Left renal cortex interstitium (tissue), 4 donors: ENCODE measurements at regions not wholly inside any gene's neighbourhood (a gene's known extent, or its start where the extent isn't known, plus 50 kb on each side); places are given as distances from the start of the nearest gene placed in this dataset.
"Not testable (repeated sequence)": the region's sequence is repeated elsewhere in the genome, so short reads cannot be mapped to it uniquely, and the experiment has no call there.

Experiments used
- DNase-seq, 4 donors: peaks; one replicate each; pipeline ENCODE4 v3.0.0-alpha.2; 2013; ENCODE audit warnings: low read depth in 4 of 4, low spot score in 2 of 4, missing footprints in 1 of 4

DNA sequence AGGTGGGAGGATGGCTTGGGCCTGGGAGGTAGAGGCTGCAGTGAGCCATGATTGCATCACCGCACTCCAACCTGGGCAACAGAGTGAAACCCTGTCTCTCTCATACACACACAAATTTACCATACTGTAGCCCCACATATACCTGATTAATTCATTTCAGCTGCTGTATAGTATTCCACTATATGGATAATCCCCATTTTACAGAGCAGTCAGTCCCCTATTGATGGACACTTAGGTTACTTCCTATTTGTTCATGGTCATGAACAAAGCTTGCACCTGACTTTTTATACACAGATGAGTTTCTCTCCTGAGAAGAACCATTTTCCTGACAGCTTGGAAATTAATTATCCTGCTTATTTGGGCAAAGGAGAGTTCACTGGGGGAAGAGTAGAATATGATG is 59.2 kb downstream of the EMX2 start:
- DNase-seq = no peak

DNA sequence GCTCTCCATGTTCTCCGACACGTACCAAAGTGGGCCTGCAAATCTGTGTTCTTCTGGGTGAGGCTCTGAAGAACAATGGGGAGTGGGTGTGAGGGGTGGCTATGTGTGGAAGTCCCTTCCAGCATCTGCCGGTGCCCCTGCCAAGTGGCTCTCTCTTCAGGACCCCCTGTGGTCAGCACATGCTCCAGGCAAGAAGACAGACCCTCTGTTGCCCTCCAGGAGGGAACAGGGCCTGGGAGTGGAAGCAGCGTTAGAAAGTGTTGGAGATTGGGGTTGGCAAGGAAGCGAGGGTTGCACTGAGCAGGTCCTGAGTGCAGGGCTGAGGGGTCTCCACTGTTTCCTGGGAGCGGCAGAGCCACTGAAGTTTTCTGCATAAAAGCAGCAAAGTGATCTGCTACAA is 60.5 kb downstream of the EMX2 start:
- no peak for DNase-seq

DNA sequence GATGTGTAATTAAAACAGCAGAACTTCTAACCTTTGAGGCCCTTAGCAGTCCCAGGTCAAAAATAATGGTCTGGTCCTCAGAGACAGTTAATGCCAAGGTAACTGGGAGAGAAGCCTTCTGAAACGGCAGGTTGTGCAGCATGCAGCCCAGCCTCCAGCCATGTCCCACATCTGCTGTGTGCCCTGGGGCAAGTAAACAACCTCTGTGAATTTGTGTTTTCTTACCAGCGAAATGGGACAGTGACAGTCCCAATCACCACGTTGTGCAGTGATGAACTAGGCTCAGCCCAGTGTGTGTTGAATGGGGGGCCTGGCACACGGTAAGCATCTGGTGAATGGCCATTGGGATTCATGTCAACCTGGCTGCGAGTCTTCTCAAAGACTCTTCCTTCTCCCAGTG is 61.2 kb downstream of the EMX2 start:
- no peak for DNase-seq

GRCh38 chr10:117609095-117609795 is 66.7 kb downstream of the EMX2 start:
- no peak for DNase-seq

GRCh38 chr10:117609796-117610170 is 67.2 kb downstream of the EMX2 start:
- DNase-seq = no peak

DNA sequence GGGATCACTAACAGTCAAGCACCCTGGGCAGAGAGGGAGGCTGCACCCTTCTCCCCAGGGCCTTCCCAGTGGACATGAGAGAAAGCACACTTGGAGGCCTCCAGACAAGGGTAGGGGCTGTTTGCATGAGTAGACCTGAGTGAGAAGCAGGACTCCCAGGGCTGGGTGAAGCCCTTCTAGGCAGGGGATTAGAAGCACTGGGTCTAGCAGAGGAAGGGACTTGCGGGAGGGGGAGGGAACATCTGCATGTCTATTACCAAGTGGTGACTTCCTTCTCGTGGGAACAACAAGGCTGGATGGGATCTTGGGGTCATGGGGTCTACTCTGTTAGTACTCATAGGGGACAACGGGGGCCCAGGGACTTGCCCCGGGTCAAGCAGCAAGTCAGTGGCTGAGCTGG is 67.8 kb downstream of the EMX2 start:
- DNase-seq = no peak

DNA sequence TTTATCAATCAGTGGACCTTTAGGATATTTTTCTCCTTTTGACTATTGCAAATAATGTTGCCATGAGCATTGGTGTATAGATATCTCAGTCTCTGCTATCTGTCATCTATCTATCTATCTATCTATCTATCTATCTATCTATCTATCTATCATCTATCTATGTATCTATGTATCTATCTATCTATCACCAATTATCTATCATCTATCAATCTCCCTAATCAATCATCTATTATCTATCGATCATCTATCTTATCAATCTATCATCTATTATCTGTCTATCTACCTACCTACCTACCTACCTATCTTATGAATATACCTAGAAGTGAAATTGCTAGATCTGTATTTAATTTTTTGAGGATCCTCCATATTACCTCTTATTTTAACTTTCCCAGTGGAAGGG is 69.6 kb downstream of the EMX2 start:
- no peak for DNase-seq

GRCh38 chr10:117615649-117616048 is 73.1 kb downstream of the EMX2 start:
- DNase-seq = no peak

DNA sequence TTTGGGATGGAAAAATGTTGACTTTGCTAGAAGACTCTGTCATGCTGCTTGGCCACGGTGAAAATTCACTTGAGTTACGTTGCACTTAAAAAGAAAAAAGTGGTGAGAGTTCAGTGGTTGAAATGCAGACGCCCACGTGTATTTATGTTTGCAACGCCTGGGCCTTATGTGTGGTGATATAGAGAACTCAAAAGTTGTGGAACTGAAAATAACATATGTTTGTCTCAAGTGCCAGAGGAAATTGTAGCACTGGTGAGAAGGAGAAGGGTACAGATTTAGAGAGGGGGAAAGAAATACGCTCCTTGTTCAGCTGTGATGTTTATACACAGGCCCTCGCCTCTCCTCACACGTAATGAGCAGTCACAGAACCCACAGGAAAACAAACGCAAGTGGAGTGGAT is 73.6 kb downstream of the EMX2 start:
- no peak for DNase-seq

DNA sequence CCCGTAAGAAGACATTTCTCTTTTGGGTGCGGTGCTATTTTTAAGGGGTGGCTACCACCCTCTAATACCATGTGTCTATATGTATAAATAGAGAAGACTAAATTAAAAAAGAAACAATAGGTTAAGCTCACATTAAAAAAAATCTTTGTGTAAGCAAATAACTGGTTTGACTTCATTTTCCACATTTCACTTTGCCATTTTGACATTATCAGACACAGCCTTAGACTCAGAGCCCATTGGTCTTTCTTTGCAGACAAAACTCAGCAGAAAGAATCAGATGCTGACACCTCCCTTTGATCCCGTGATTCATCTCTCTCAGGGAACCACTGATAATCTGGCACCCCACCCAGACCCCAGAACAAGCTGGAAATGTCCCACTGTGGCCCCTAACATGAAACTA is 74.5 kb downstream of the EMX2 start:
- no peak for DNase-seq

DNA sequence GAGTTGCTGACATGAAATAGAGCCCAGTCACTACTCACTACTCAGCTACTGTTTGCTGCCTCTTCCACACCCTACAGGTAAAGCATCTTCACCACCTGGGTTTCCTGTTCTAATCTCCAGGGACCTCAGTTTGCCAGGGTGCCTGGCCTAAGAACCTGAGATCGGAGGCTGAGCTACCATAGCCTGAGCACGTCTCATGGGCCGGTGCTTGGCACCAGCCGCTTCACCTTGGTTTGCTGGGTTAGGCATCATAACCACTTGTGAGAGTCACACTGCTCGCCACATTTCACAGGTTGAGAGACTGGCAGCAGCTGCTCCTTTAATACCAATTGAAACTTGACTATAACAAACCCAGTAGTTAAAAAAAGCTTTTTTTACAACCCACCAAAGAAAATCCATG is 75.1 kb downstream of the EMX2 start:
- DNase-seq = no peak

DNA sequence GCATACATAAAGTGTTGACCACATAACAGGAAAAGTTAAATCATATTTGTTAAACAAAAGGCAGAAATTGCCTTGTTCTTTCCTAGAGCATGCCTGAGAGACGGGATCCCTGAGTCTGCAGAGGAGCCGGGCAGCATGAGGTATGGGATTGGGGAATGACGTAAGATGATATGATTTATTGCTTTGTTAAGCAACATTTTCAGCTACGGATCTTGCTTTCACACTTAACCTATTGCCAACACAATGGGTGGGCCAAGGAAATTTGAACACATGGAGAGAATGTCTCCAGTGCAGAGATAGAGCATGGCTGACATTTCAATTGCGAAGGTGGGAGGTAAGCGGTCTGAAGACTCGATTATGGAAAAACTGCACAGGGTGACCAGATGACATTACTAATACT is 76.7 kb downstream of the EMX2 start:
- no peak for DNase-seq

- DNase-seq = no peak
Measured at GRCh38 chr10:117619707-117620405, 77.3 kb downstream of the EMX2 start.

GRCh38 chr10:117621196-117621595 is 78.7 kb downstream of the EMX2 start:
- DNase-seq = no peak

DNA sequence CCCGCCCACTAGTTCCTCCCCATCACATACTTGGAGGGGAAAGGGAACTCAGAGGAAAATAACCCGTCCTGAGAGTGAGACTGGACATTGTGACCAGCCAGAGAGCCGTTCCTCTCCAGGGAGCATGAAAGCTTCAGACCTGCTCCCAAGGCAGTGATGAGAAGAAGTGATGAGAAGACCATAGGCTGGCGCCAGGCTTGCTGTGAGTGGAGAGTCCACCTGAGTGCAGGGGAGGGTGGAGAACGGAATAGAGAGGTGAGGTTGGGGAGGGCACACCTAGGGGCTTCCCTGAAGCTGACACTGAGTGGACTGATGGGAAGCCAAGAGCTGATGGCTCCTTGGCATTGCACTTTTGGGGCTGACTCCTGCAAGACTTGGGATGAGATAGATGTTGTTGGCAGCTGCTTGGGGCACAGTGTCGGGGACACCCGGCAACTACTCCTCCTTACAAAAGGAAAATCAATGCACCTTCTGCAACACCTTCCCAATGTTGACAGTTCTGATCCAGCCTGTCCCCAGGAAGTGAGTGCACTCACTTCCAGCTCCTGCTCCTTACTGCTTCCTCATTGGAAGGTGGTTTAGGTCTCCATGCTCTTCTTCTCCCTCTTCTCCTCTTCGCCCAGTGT is 79.4 kb downstream of the EMX2 start:
- DNase-seq = no peak

DNA sequence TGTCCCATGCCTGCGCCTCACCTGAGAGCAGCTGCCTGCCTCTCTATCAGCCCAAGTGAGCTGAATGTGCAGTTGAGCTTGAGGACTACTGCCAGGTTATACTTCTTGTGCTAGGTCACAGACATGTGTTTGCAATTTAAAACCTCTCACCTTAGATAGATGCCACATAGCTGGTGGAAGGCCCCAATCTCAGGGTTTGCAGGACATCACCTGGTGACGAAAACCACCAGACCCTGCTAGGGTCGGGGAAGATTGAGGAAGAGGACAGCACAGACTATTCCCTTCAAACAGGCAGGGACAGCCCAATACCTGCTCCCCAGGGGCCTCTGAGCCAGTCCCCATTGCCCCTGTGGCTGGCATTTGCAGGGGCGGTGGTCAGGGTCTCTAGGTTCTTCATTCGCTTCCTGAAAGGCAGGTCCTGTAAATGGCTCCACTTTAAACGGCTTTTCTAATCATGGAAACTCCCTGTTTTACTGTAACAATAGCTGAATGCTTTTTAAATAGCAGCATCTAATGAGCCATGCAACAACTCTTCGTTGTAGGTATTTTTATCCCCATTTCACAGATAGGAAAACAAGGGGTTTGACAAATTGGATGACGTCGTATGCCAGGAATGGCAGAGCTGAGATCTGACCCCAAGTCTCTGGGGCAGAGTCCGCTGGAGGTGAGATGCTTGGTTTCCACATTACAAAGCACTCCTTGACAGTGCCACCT is 80.1 kb downstream of the EMX2 start:
- no peak for DNase-seq

DNA sequence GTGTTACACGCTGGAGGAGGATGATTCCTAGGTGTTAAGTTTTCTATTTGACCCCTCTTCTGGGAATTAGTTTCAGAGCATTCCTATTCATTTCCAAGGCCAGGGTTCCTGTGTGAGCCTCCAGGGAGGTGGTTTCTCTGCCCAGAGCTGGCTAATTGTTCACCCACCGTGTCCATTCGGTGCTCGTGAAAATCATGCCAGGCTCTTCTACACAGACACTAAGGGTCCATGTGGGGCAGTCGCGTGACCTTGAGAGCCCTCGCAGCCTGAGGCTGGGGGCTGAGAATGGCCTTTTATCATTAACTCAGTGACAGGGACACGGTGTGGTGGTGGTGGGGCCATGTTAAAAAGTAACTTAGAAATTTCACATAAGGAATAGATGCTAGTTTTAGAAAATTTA is 83.7 kb downstream of the EMX2 start:
- no peak for DNase-seq

DNA sequence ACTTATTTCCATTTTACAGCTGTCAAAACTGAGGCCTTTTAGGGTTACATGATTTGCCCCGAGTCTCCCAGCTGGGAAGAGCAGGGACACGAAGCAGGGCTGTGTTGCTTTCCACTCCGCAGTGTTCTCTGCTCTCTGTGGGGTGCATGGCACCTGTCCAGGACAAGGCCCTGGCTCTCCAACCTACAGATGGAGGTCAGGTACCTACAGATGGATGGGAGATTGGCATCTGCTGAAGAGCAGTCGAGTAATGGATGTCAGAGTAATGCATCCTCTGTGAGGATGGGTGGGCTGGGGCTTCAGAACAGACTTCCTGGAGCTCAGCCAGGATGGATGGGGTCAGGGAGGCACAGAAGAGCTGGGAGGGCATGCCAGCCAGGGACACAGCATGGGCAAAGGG is 85.0 kb downstream of the EMX2 start:
- no peak for DNase-seq

- DNase-seq = not testable (repeated sequence)
Measured at GRCh38 chr10:117629717-117630116, 87.2 kb downstream of the EMX2 start.

GRCh38 chr10:117631276-117632145 is 89.0 kb downstream of the EMX2 start:
- DNase-seq = no peak

DNA sequence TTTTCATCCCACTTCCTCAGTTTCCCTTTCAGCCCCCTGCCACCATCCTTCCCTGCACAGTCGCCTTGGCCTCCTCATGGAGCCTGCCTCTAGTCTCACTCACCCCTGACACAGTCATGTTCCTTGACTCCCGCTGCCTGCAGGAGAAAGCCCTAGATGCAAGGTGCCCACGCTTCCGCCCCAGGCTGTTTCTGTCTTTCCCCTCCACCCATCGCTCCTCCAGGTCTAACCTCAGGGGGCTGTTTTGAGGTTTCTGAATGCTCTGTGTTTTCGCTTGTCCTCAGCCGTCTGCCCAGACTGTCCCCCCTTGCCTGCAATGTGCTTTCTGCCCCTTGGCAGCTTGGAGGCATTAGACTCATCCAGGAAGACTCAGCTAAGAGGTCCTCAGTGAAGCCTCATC is 89.9 kb downstream of the EMX2 start:
- no peak for DNase-seq
